H1 (cell line): ENCODE measurements at regions not wholly inside any gene's neighbourhood (a gene's known extent, or its start where the extent isn't known, plus 50 kb on each side); places are given as distances from the start of the nearest gene placed in this dataset.
A peak's percentile ranks its signal among the peaks of the same experiment; 100 is the strongest.

Experiments
- CTCF ChIA-PET: fragments of 300-600 bp; sonication (Branson Sonifier 250); formaldehyde crosslinking; loops from one replicate; lab custom pipeline; 2021; ENCODE audit not compliant: partially characterized antibody; lab: Charles Lee
- POLR2A ChIA-PET: fragments of 300-600 bp; sonication (Branson Sonifier 250); formaldehyde crosslinking; loops from one replicate; lab custom pipeline; 2021; ENCODE audit warnings: inconsistent platforms; ENCODE audit not compliant: partially characterized antibody; lab: Charles Lee
- DNase-seq, 2 experiments: peaks; one replicate each; pipeline versions ENCODE4 v3.0.0 to v3.0.0-alpha.2; 2010 to 2022; ENCODE audit warnings: low spot score in 2 of 2, low read depth in 1 of 2, mixed read lengths in 1 of 2
- FAIRE-seq: peaks from 2 replicates; lab custom pipeline; 2011; peaks lifted over from hg19 to GRCh38; lab: Jason Lieb, UNC
- H2AFZ ChIP-seq: 2 replicates; pipeline ENCODE4 v1.8.1; 2012; ENCODE audit warnings: low read length, inconsistent platforms
- H2AK5ac ChIP-seq: 2 replicates; pipeline ENCODE4 v1.6.1; 2013; ENCODE audit warnings: low read depth, low read length
- H2BK120ac ChIP-seq: replicated peaks from 2 replicates; pipeline ENCODE3; 2013; ENCODE audit warnings: low read depth, low read length, inconsistent platforms
- H2BK12ac ChIP-seq: 2 replicates; pipeline ENCODE4 v1.6.1; 2013; ENCODE audit warnings: low read depth, low read length
- H2BK15ac ChIP-seq: 2 replicates; pipeline ENCODE4 v1.6.1; 2013; ENCODE audit warnings: low read length
- H2BK20ac ChIP-seq: 2 replicates; pipeline ENCODE4 v1.6.1; 2013; ENCODE audit warnings: low read length
- H2BK5ac ChIP-seq: 2 replicates; pipeline ENCODE4 v1.6.1; 2013; ENCODE audit warnings: low read depth, low read length
- H3K14ac ChIP-seq: 2 replicates; pipeline ENCODE4 v1.6.1; 2013; ENCODE audit warnings: inconsistent platforms; ENCODE audit not compliant: insufficient read length
- H3K18ac ChIP-seq: 2 replicates; pipeline ENCODE4 v1.6.1; 2013; ENCODE audit warnings: low read length; ENCODE audit errors: extremely low read depth
- H3K23ac ChIP-seq: 2 replicates; pipeline ENCODE4 v1.6.1; 2013; ENCODE audit warnings: inconsistent platforms; ENCODE audit not compliant: insufficient read length
- H3K23me2 ChIP-seq: 2 replicates; pipeline ENCODE4 v1.6.1; 2013; ENCODE audit warnings: low read depth, low read length
- H3K27ac ChIP-seq: 2 replicates; pipeline ENCODE4 v1.6.1; 2011; ENCODE audit warnings: low read depth, low read length, inconsistent platforms
- H3K27me3 ChIP-seq, 4 experiments: replicated peaks in 1 of 4; 1 replicate in 1 of 4; 2 replicates in 3 of 4; pipeline versions ENCODE4 v1.6.1 to v1.8.1; 2011 to 2013; ENCODE audit warnings: low read length in 3 of 4, mild to moderate bottlenecking in 3 of 4, inconsistent platforms in 2 of 4, mixed read lengths in 2 of 4, moderate library complexity in 1 of 4; ENCODE audit not compliant: control insufficient read depth in 3 of 4, insufficient read depth in 3 of 4; ENCODE audit errors: extremely low read depth in 1 of 4
- H3K36me3 ChIP-seq, 4 experiments: 2 replicates each; pipeline versions ENCODE4 v1.6.1 to v1.8.1; 2011 to 2013; ENCODE audit warnings: mild to moderate bottlenecking in 4 of 4, low read length in 3 of 4, moderate library complexity in 2 of 4, control low read depth in 1 of 4, inconsistent platforms in 1 of 4; ENCODE audit not compliant: insufficient read depth in 4 of 4, control insufficient read depth in 2 of 4
- H3K4ac ChIP-seq: replicated peaks from 2 replicates; pipeline ENCODE3; 2013; ENCODE audit warnings: low read length, low read depth, mixed read lengths, inconsistent platforms; ENCODE audit not compliant: insufficient read length
- H3K4me1 ChIP-seq, 4 experiments: replicated peaks in 1 of 4; 1 replicate in 1 of 4; 2 replicates in 3 of 4; pipeline versions ENCODE4 v1.6.1 to v1.8.1; 2011 to 2013; ENCODE audit warnings: low read length in 3 of 4, inconsistent platforms in 2 of 4, mixed read lengths in 1 of 4; ENCODE audit not compliant: insufficient read depth in 4 of 4, control insufficient read depth in 3 of 4
- H3K4me2 ChIP-seq, 2 experiments: 2 replicates each; pipeline versions ENCODE4 v1.6.1 to v1.8.1; 2011 to 2013; ENCODE audit warnings: low read depth in 2 of 2, low read length in 2 of 2, control low read depth in 1 of 2, inconsistent platforms in 1 of 2, mild to moderate bottlenecking in 1 of 2; ENCODE audit not compliant: insufficient read depth in 1 of 2
- H3K4me3 ChIP-seq, 4 experiments: fragments of 200-600, 300-600 bp in 1 of 4; sonication (generic), shearing (Covaris generic), sonication (Bioruptor Twin) in 1 of 4; 2 replicates each; pipeline versions ENCODE4 v1.5.1 to v1.8.1; 2011 to 2016; ENCODE audit warnings: low read length in 4 of 4, low read depth in 3 of 4, control low read depth in 2 of 4, inconsistent platforms in 2 of 4, mild to moderate bottlenecking in 2 of 4, mixed read lengths in 1 of 4, moderate library complexity in 1 of 4; ENCODE audit not compliant: insufficient read depth in 2 of 4; ENCODE audit errors: extremely low read depth in 1 of 4
- H3K56ac ChIP-seq: replicated peaks from 2 replicates; pipeline ENCODE3; 2013; ENCODE audit warnings: low read depth, mild to moderate bottlenecking, mixed read lengths, low read length, inconsistent platforms; ENCODE audit not compliant: insufficient read length
- H3K79me1 ChIP-seq: 2 replicates; pipeline ENCODE4 v1.6.1; 2013; ENCODE audit warnings: low read depth, low read length, control low read depth
- H3K79me2 ChIP-seq, 2 experiments: 2 replicates each; pipeline versions ENCODE4 v1.6.1 to v1.8.1; 2012 to 2013; ENCODE audit warnings: low read length in 2 of 2, mild to moderate bottlenecking in 2 of 2, inconsistent platforms in 1 of 2; ENCODE audit not compliant: insufficient read depth in 2 of 2, control insufficient read depth in 1 of 2
- H3K9ac ChIP-seq, 4 experiments: replicated peaks in 1 of 4; 1 replicate in 1 of 4; 2 replicates in 3 of 4; pipeline versions ENCODE4 v1.6.1 to v1.8.1; 2011 to 2013; ENCODE audit warnings: low read depth in 3 of 4, low read length in 3 of 4, control low read depth in 2 of 4, mild to moderate bottlenecking in 2 of 4, moderate library complexity in 2 of 4, inconsistent platforms in 1 of 4; ENCODE audit errors: extremely low read depth in 1 of 4
- H3K9me3 ChIP-seq, 2 experiments: 2 replicates each; pipeline versions ENCODE4 v1.6.1 to v1.8.1; 2012 to 2013; ENCODE audit warnings: mild to moderate bottlenecking in 2 of 2, moderate library complexity in 2 of 2, control low read depth in 1 of 2, inconsistent platforms in 1 of 2, low read depth in 1 of 2, low read length in 1 of 2, mixed read lengths in 1 of 2; ENCODE audit not compliant: insufficient read depth in 2 of 2
- H4K20me1 ChIP-seq, 2 experiments: replicated peaks in 1 of 2; 2 replicates each; pipeline versions ENCODE3 to v1.8.1; 2011 to 2013; ENCODE audit warnings: inconsistent platforms in 2 of 2, low read length in 2 of 2, mild to moderate bottlenecking in 1 of 2; ENCODE audit not compliant: insufficient read depth in 2 of 2, control insufficient read depth in 1 of 2
- H4K5ac ChIP-seq: 2 replicates; pipeline ENCODE4 v1.6.1; 2013; ENCODE audit warnings: low read length, low read depth, mixed read lengths, inconsistent platforms; ENCODE audit not compliant: insufficient read length
- H4K8ac ChIP-seq: 2 replicates; pipeline ENCODE4 v1.8.0; 2013; ENCODE audit warnings: mild to moderate bottlenecking, moderate library complexity, low read length, inconsistent platforms; ENCODE audit not compliant: insufficient read depth; ENCODE audit errors: extremely low read depth
- H4K91ac ChIP-seq: replicated peaks from 2 replicates; pipeline ENCODE3; 2013; ENCODE audit warnings: low read length, mixed read lengths, inconsistent platforms; ENCODE audit not compliant: insufficient read length
- NANOG ChIP-seq: IDR thresholded peaks from 2 replicates; pipeline ENCODE4 v1.6.1; 2011; ENCODE audit warnings: low read length, low read depth, mild to moderate bottlenecking, inconsistent platforms; ENCODE audit not compliant: insufficient read depth, poor library complexity, severe bottlenecking
- SIX5 ChIP-seq: IDR thresholded peaks from 2 replicates; pipeline ENCODE4 v1.6.1; 2011; ENCODE audit warnings: mild to moderate bottlenecking, low read depth, low read length
- WGBS, 2 experiments: shearing (Covaris generic) in 1 of 2; methylation state at CpG; one replicate each; pipeline versions ENCODE4 v1.1.6 to v1.1.7; 2013 to 2015; ENCODE audit warnings: low lambda C conversion rate in 2 of 2, mixed read lengths in 2 of 2, inconsistent platforms in 1 of 2, low coverage in 1 of 2, missing lambda C conversion rate in 1 of 2; ENCODE audit not compliant: insufficient replicate concordance in 2 of 2, insufficient coverage in 1 of 2, insufficient read length in 1 of 2; ENCODE audit errors: extremely low coverage in 1 of 2, missing lambda C conversion rate in 1 of 2; 5-methylcytosine and 5-hydroxymethylcytosine counted together

GRCh38 chrX:20973038-20973437 lies 401.2 kb upstream of the CNKSR2 start:
- H4K20me1 ChIP-seq, result no peaks in the 10 kb centered on the region
- no peak overlapping the region for H2BK20ac ChIP-seq
- no peaks in the 10 kb centered on the region for H3K23me2 ChIP-seq
- ChIA-PET POLR2A (no interaction called here), CTCF (interaction anchor here (1.1 kb wide), 1 partner anchor 343 kb away, joined by 3 read pairs; no protein-coding TSS in a partner anchor)
- no peak for FAIRE-seq
- peak overlapping the region in 1 of 2 experiments; percentile 25; a peak in 2 of 4 replicates for H3K4me2 ChIP-seq
- TF ChIP-seq SIX5 (no peak), NANOG (peak; percentile 22)
- no peak overlapping the region for H2AFZ ChIP-seq
- H2BK15ac ChIP-seq, result no peak overlapping the region
- H3K36me3 ChIP-seq, result no peaks in the 10 kb centered on the region
- H3K18ac ChIP-seq, result no peak overlapping the region; the same call in 1 of the 2 replicates
- no peak overlapping the region for H2BK5ac ChIP-seq
- H4K8ac ChIP-seq, result no peak overlapping the region
- no peak overlapping the region for H3K56ac ChIP-seq
- no peak overlapping the region for H2BK120ac ChIP-seq
- no peak overlapping the region for H3K27ac ChIP-seq
- no peaks in the 10 kb centered on the region for H3K27me3 ChIP-seq
- peak in 1 of 2 experiments; percentile 5 for DNase-seq
- H2BK12ac ChIP-seq, result no peak overlapping the region
- no peak overlapping the region for H3K9ac ChIP-seq
- no peak overlapping the region for H3K4me3 ChIP-seq
- no peaks in the 10 kb centered on the region for H3K9me3 ChIP-seq
- H3K23ac ChIP-seq, result no peak overlapping the region
- H3K79me2 ChIP-seq, result no peaks in the 10 kb centered on the region
- peaks cover 0 to 11% (median 0%) of the 10 kb centered on the region in 4 experiments; a peak in 2 of 7 replicates for H3K4me1 ChIP-seq
- no peak overlapping the region for H2AK5ac ChIP-seq
- H3K79me1 ChIP-seq, result no peaks in the 10 kb centered on the region
- H4K91ac ChIP-seq, result no peak overlapping the region
- no peak overlapping the region for H3K4ac ChIP-seq
- H3K14ac ChIP-seq, result no peak overlapping the region
- 12% methylated on average over 3 of the region's 4 CpGs; no CpG with 5 or more reads in 1 of the 2 experiments for WGBS, 2 experiments
- no peak overlapping the region for H4K5ac ChIP-seq
